ENCODE measurements at regions not wholly inside any gene's neighbourhood (a gene's known extent, or its start where the extent isn't known, plus 50 kb on each side); places are given as distances from the start of the nearest gene placed in this dataset.
"Not testable (repeated sequence)": the region's sequence is repeated elsewhere in the genome, so short reads cannot be mapped to it uniquely, and the experiment has no call there.

DNA sequence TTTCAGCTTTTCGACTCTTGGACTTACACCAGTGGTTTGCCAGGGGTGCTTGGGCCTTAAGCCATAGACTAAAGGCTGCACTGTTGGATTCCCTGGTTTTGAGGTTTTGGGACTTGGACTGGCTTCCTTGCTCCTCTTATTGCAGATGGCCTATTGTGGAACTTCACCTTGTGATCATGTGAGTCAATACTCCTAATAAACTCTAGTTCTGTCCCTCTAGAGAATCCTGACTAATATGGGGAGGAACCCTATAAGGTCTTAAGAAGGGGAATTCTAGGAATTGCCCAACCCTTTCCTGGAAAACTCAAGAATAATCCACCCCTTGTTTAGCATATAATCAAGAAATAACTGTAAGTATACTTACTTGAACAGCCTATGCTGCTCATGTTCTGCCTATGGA, 491.8 kb downstream of the TMEM135 start:
- no peaks in the 10 kb centered on the region for H3K4me1 ChIP-seq
- no peak overlapping the region for H3K4me3 ChIP-seq
- H3K27ac ChIP-seq = no peak overlapping the region
- intact Hi-C loops (cut with DNase I; ENCODE audit: low total_unique reads) = no loop called here
- no peak for DNase-seq
- H3K27me3 ChIP-seq = no peaks in the 10 kb centered on the region
- no peak for TF ChIP-seq CTCF (IDR thresholded peaks at IDR 0.05 in 4 of 5, conservative IDR thresholded peaks at IDR 0.05 in 1 of 5)
- no peak for TF ChIP-seq POLR2A (IDR thresholded peaks at IDR 0.05)
- H3K36me3 ChIP-seq = no peaks in the 10 kb centered on the region
- no peaks in the 10 kb centered on the region for H3K9me3 ChIP-seq
- in situ Hi-C loops (cut with MboI; ENCODE audit: low sequenced_read_pairs in 4 of 4) = no loop called here
- ATAC-seq = no peak

DNA sequence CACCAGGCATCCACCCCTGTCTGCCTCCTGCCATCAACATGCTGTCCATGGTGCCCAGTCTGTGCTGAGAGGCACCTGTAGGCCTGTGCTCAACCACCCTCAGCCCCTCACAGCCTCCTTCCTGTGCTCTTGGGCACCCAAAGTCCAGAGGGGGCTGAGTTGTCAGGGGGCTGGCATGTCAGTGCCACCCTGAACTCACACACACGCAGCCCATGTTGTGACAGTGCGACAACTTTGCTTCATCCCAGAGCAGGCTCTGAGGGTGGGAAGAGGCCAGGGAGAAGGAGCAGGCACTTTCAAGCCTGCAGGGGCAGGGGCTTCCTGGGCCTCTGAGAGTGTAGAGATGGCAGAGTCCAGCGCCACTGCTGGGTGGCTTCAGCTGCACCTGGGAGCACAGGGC, 491.0 kb downstream of the TMEM135 start:
- no peak overlapping the region for H3K4me3 ChIP-seq
- ATAC-seq (no peak), DNase-seq (no peak)
- no peaks in the 10 kb centered on the region for H3K9me3 ChIP-seq
- H3K4me1 ChIP-seq = no peaks in the 10 kb centered on the region
- no peaks in the 10 kb centered on the region for H3K27me3 ChIP-seq
- H3K27ac ChIP-seq = no peak overlapping the region
- no peaks in the 10 kb centered on the region for H3K36me3 ChIP-seq
- intact Hi-C loops (cut with DNase I; ENCODE audit: low total_unique reads) = no loop called here
- TF ChIP-seq CTCF (IDR thresholded peaks at IDR 0.05 in 4 of 5, conservative IDR thresholded peaks at IDR 0.05 in 1 of 5) = no peak
- no peak for TF ChIP-seq POLR2A (IDR thresholded peaks at IDR 0.05)
- in situ Hi-C loops (cut with MboI; ENCODE audit: low sequenced_read_pairs in 4 of 4) = no loop called here

- H3K27me3 ChIP-seq = no peaks in the 10 kb centered on the region
- intact Hi-C loops (cut with DNase I; ENCODE audit: low total_unique reads) = no loop called here
- no peaks in the 10 kb centered on the region for H3K4me1 ChIP-seq
- no peak for ATAC-seq
- H3K27ac ChIP-seq = no peak overlapping the region
- no peaks in the 10 kb centered on the region for H3K9me3 ChIP-seq
- in situ Hi-C loops (cut with MboI; ENCODE audit: low sequenced_read_pairs in 4 of 4) = no loop called here
- DNase-seq = no peak
- H3K4me3 ChIP-seq = no peak overlapping the region
- H3K36me3 ChIP-seq = no peaks in the 10 kb centered on the region
- TF ChIP-seq POLR2A (IDR thresholded peaks at IDR 0.05) = no peak
Observed at GRCh38 chr11:87523276-87523675, 485.5 kb downstream of the TMEM135 start.

DNA sequence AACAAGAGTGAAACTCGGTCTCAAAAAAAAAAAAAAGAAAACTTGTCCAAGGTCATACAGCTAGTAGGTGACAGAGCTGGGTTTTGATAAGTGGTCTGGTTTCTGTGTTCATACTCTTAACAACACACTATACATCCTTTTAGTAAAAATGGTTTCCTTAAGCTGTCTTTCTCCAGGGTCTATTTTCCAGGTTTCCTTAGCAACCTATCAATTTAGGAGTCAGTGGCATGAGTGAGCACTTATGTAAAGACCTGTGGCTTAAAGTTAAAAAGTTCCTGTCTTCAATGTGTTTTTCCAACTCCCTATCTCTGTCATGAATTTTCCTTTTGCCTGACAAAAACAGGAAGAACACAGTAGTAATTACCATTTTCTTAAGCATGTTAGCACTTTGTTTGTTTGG, 480.5 kb downstream of the TMEM135 start:
- H3K36me3 ChIP-seq = no peaks in the 10 kb centered on the region
- no peak for TF ChIP-seq POLR2A (IDR thresholded peaks at IDR 0.05)
- TF ChIP-seq CTCF (IDR thresholded peaks at IDR 0.05 in 4 of 5, conservative IDR thresholded peaks at IDR 0.05 in 1 of 5) = no peak
- H3K9me3 ChIP-seq = no peaks in the 10 kb centered on the region
- in situ Hi-C loops (cut with MboI; ENCODE audit: low sequenced_read_pairs in 4 of 4) = no loop called here
- intact Hi-C loops (cut with DNase I; ENCODE audit: low total_unique reads) = no loop called here
- no peak overlapping the region for H3K4me3 ChIP-seq
- H3K4me1 ChIP-seq = no peaks in the 10 kb centered on the region
- H3K27me3 ChIP-seq = no peaks in the 10 kb centered on the region
- DNase-seq = no peak
- ATAC-seq = no peak
- H3K27ac ChIP-seq = no peak overlapping the region

GRCh38 chr11:87517351-87517750, 479.6 kb downstream of the TMEM135 start:
- no peak for TF ChIP-seq POLR2A (IDR thresholded peaks at IDR 0.05)
- no peak for TF ChIP-seq CTCF (IDR thresholded peaks at IDR 0.05 in 4 of 5, conservative IDR thresholded peaks at IDR 0.05 in 1 of 5)
- DNase-seq (no peak), ATAC-seq (no peak)
- no peak overlapping the region for H3K27ac ChIP-seq
- H3K4me1 ChIP-seq = no peaks in the 10 kb centered on the region
- in situ Hi-C loops (cut with MboI; ENCODE audit: low sequenced_read_pairs in 4 of 4) (no loop called here), intact Hi-C loops (cut with DNase I; ENCODE audit: low total_unique reads) (no loop called here)
- H3K27me3 ChIP-seq = no peaks in the 10 kb centered on the region
- H3K36me3 ChIP-seq = no peaks in the 10 kb centered on the region
- H3K4me3 ChIP-seq = no peak overlapping the region
- no peaks in the 10 kb centered on the region for H3K9me3 ChIP-seq

- DNase-seq; H3K9me3 ChIP-seq; H3K36me3 ChIP-seq; ATAC-seq; H3K27ac ChIP-seq; H3K27me3 ChIP-seq; H3K4me3 ChIP-seq; in situ Hi-C loops (cut with MboI; ENCODE audit: low sequenced_read_pairs in 4 of 4); intact Hi-C loops (cut with DNase I; ENCODE audit: low total_unique reads); H3K4me1 ChIP-seq: not testable (repeated sequence)
Observed at GRCh38 chr11:87507722-87508121, 470.0 kb downstream of the TMEM135 start.

DNA sequence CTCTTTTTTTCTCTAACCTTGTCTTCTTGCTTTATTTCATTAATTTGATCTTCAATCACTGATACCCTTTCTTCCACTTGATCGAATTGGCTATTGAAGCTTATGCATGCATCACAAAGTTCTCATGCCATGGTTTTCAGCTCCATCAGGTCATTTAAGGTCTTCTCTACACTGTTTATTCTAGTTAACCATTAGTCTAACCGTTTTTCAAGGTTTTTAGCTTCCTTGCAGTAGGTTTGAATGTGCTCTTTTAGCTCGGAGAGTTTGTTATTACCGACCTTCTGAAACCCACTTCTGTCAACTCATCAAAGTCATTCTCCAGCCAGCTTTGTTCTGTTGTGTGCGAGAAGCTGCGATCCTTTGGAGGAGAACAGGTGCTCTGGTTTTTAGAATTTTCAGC, 469.2 kb downstream of the TMEM135 start:
- ATAC-seq; H3K27ac ChIP-seq; H3K4me1 ChIP-seq; H3K36me3 ChIP-seq; DNase-seq; in situ Hi-C loops (cut with MboI; ENCODE audit: low sequenced_read_pairs in 4 of 4); intact Hi-C loops (cut with DNase I; ENCODE audit: low total_unique reads); H3K27me3 ChIP-seq; H3K9me3 ChIP-seq; H3K4me3 ChIP-seq: not testable (repeated sequence)
